ENCODE measurements at regions not wholly inside any gene's neighbourhood (a gene's known extent, or its start where the extent isn't known, plus 50 kb on each side); places are given as distances from the start of the nearest gene placed in this dataset.

- no peak overlapping the region for H3K4me3 ChIP-seq
- H3K9me3 ChIP-seq: no peaks in the 10 kb centered on the region
- no peak overlapping the region for H3K4me2 ChIP-seq
- H3K27me3 ChIP-seq: no peaks in the 10 kb centered on the region
- no peak overlapping the region for H3K27ac ChIP-seq
- TF ChIP-seq Cebpa-rat (IDR thresholded peaks at IDR 0.05): no peak
- H3K36me3 ChIP-seq: no peaks in the 10 kb centered on the region
- no peaks in the 10 kb centered on the region for H4K20me1 ChIP-seq
- H3K4me1 ChIP-seq: no peaks in the 10 kb centered on the region
- H3K9ac ChIP-seq: no peak overlapping the region
Observed at GRCh38 chr11:22508665-22509064, 117.0 kb downstream of the FANCF start.

DNA sequence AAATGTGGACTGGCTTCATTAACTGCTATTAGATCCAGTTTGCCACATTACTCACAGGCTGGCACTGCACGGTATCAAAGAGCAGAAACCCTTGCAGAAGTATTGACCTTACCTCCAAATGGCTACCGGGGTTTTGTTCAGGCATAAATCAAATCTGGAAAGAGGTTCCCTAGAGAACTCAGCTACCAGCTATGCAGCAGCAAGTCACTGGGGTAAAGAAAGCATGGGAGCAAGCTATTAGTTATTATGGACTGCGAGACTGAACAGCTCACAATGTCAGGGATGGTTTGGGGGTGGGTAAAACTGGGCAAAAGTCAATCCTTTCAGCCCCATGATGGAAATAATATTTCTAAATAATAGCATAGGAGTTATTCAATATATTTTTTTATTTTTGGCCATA, 128.1 kb downstream of the FANCF start:
- no peaks in the 10 kb centered on the region for H4K20me1 ChIP-seq
- no peaks in the 10 kb centered on the region for H3K36me3 ChIP-seq
- no peaks in the 10 kb centered on the region for H3K9me3 ChIP-seq
- H3K4me1 ChIP-seq: no peaks in the 10 kb centered on the region
- H3K27ac ChIP-seq: no peak overlapping the region
- H3K9ac ChIP-seq: no peak overlapping the region
- no peak overlapping the region for H3K4me3 ChIP-seq
- TF ChIP-seq Cebpa-rat (IDR thresholded peaks at IDR 0.05): no peak
- no peak overlapping the region for H3K4me2 ChIP-seq
- no peaks in the 10 kb centered on the region for H3K27me3 ChIP-seq

GRCh38 chr11:22491555-22492225, 133.9 kb downstream of the FANCF start:
- Histone ChIP-seq H3K9me3 (no peaks in the 10 kb centered on the region), H3K4me3 (no peak overlapping the region), H3K4me1 (no peaks in the 10 kb centered on the region), H3K27me3 (no peaks in the 10 kb centered on the region), H3K4me2 (no peak overlapping the region), H3K36me3 (no peaks in the 10 kb centered on the region), H3K27ac (no peak overlapping the region), H4K20me1 (no peaks in the 10 kb centered on the region), H3K9ac (no peak overlapping the region)
- no peak for TF ChIP-seq Cebpa-rat (IDR thresholded peaks at IDR 0.05)

DNA sequence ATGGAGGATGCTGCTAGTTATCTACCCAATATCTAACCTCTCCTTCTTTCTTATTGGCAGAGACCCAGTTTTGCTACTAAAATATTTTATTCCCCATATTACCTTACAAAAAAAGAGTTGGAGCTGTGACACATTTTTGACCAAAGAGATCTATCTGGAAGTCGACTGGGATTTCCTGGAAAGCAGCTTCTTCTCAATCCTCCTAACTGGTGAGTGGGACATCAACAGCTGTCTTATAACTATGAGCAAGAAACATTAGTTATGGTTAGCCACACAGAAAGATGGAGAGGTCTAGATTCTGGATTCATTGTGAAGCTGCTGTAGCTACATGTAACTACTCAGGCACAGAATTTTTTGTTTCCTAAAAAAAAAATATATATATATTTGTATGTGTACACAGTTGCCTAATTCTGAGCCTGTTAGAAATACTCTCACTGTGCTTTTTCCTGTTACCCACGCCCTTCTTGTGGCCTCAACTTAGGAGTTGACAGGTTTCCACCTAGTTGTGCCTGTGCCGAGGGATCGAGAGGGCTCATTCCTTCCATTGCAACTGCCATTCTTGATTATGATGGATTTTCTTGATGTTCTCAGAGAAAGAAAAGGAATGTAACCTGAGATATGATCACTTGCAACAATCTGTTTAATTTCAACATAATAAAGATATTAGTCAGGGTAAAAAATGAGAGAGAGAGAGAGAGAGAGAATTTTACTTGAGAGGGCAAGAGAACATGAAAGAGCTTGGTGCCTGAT, 142.0 kb downstream of the SLC17A6 start:
- Histone ChIP-seq H3K4me3 (no peak overlapping the region), H3K9ac (no peak overlapping the region), H3K4me1 (no peaks in the 10 kb centered on the region), H3K36me3 (no peaks in the 10 kb centered on the region), H3K27me3 (no peaks in the 10 kb centered on the region), H3K27ac (no peak overlapping the region), H3K9me3 (no peaks in the 10 kb centered on the region), H4K20me1 (no peaks in the 10 kb centered on the region), H3K4me2 (no peak overlapping the region)
- TF ChIP-seq Cebpa-rat (IDR thresholded peaks at IDR 0.05): no peak

DNA sequence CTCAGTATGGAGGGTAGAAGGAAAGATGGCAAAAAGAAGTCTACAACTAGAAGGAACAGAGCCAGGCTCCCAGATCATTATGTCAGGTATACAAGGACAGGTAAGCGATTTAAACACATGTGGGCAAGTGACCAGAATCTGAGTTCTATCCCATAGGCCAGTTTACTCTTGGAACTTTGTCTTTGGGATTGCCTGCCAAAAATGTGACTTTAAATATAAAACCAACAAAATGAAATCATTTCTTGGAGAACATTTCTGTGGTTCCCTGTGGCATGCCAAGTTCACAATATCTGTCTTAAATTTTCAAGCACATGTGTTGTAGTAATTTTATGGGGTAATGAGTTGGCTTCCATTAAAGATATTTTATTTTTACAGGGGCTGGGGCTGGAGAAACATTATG, 141.0 kb downstream of the SLC17A6 start:
- Histone ChIP-seq H3K36me3 (no peaks in the 10 kb centered on the region), H3K4me1 (no peaks in the 10 kb centered on the region), H3K9me3 (no peaks in the 10 kb centered on the region), H3K9ac (no peak overlapping the region), H3K4me2 (no peak overlapping the region), H3K27ac (no peak overlapping the region), H3K27me3 (no peaks in the 10 kb centered on the region), H4K20me1 (no peaks in the 10 kb centered on the region), H3K4me3 (no peak overlapping the region)
- no peak for TF ChIP-seq Cebpa-rat (IDR thresholded peaks at IDR 0.05)

DNA sequence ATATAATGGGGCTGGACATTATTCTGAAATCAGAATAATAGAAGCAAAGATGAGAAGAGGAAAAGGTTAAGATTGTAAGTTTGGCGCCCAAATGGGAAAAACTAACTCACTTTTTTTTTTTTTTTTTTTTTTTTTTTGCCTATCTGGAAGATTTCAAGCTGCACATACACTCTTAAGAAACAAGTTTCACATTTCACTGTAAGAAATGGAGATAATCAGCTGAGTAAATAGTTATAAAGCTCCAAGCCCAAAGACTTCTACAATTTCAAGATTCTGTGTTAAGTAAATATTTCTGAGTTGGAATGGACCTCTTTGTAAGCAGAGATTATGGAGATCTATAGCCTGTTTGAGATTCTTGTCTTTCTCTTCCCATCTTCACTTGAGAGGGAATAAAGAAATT, 140.0 kb downstream of the SLC17A6 start:
- Histone ChIP-seq H3K4me1 (no peaks in the 10 kb centered on the region), H3K27me3 (no peaks in the 10 kb centered on the region), H3K4me2 (no peak overlapping the region), H3K9me3 (no peaks in the 10 kb centered on the region), H4K20me1 (no peaks in the 10 kb centered on the region), H3K4me3 (no peak overlapping the region), H3K9ac (no peak overlapping the region), H3K27ac (no peak overlapping the region), H3K36me3 (no peaks in the 10 kb centered on the region)
- TF ChIP-seq Cebpa-rat (IDR thresholded peaks at IDR 0.05): no peak

DNA sequence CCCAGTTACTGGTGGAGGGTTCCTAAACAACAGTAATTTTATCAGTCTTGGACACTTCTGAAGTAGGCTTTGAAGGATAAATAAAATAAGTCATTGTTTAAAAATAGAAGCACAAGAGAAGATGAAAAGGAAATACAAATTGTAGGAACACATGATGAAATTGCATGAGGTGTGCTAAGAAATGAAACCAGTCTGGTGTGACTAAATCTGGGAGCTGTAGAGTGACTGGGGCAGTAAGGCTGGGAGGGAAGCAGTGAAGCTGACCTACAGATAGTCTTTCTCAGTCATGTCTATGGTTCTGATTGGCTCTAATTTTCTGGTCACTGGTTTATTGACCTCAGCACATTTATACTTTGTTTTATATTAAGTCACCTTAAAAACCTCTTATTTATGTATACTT, 139.1 kb downstream of the SLC17A6 start:
- no peaks in the 10 kb centered on the region for H3K36me3 ChIP-seq
- no peaks in the 10 kb centered on the region for H4K20me1 ChIP-seq
- H3K4me3 ChIP-seq: no peak overlapping the region
- no peaks in the 10 kb centered on the region for H3K4me1 ChIP-seq
- no peaks in the 10 kb centered on the region for H3K27me3 ChIP-seq
- no peak overlapping the region for H3K4me2 ChIP-seq
- H3K9ac ChIP-seq: no peak overlapping the region
- TF ChIP-seq Cebpa-rat (IDR thresholded peaks at IDR 0.05): no peak
- no peaks in the 10 kb centered on the region for H3K9me3 ChIP-seq
- no peak overlapping the region for H3K27ac ChIP-seq

- TF ChIP-seq Cebpa-rat (IDR thresholded peaks at IDR 0.05): no peak
- no peak overlapping the region for H3K4me3 ChIP-seq
Observed at GRCh38 chr11:22476589-22476988, 138.4 kb downstream of the SLC17A6 start.

DNA sequence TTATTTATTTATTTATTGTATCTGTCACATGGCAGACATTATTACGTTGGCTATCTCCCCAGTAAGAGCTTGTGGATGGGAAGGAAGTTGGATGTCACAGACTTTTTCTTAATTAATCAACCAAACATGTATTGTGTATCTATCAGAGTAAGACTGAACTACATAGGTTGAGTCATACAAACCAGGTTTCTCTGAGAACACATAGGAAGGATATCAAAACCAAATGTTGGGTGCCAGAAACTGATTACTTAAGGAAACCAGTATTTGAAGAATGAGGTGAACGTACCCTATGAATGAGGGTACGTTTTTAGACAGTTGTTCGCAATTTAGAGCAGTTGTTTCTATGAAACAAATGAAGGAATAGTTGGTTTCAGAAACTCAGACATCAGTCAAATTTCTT, 136.4 kb downstream of the SLC17A6 start:
- Histone ChIP-seq H3K4me1 (no peaks in the 10 kb centered on the region), H3K27ac (no peak overlapping the region), H3K27me3 (no peaks in the 10 kb centered on the region)

More at GRCh38 chr11:22476589-22476988, 138.4 kb downstream of the SLC17A6 start:
- no peaks in the 10 kb centered on the region for H4K20me1 ChIP-seq
- H3K9me3 ChIP-seq: no peaks in the 10 kb centered on the region
- no peak overlapping the region for H3K4me2 ChIP-seq
- H3K4me1 ChIP-seq: no peaks in the 10 kb centered on the region
- H3K36me3 ChIP-seq: no peaks in the 10 kb centered on the region
- no peaks in the 10 kb centered on the region for H3K27me3 ChIP-seq
- H3K9ac ChIP-seq: no peak overlapping the region
- no peak overlapping the region for H3K27ac ChIP-seq

GRCh38 chr11:22473586-22473985, 135.4 kb downstream of the SLC17A6 start:
- Histone ChIP-seq H3K27me3 (no peaks in the 10 kb centered on the region), H4K20me1 (no peaks in the 10 kb centered on the region), H3K9me3 (no peaks in the 10 kb centered on the region), H3K36me3 (no peaks in the 10 kb centered on the region), H3K4me1 (no peaks in the 10 kb centered on the region), H3K4me3 (no peak overlapping the region), H3K4me2 (no peak overlapping the region), H3K9ac (no peak overlapping the region), H3K27ac (no peak overlapping the region)
- no peak for TF ChIP-seq Cebpa-rat (IDR thresholded peaks at IDR 0.05)

More for the DNA sequence above, 136.4 kb downstream of the SLC17A6 start:
- Histone ChIP-seq H3K9me3 (no peaks in the 10 kb centered on the region), H4K20me1 (no peaks in the 10 kb centered on the region), H3K4me3 (no peak overlapping the region), H3K9ac (no peak overlapping the region), H3K36me3 (no peaks in the 10 kb centered on the region), H3K4me2 (no peak overlapping the region)
- TF ChIP-seq Cebpa-rat (IDR thresholded peaks at IDR 0.05): no peak

Measured in BLaER1 (cell line).